ENCODE measurements at regions not wholly inside any gene's neighbourhood (a gene's known extent, or its start where the extent isn't known, plus 50 kb on each side); places are given as distances from the start of the nearest gene placed in this dataset.

DNA sequence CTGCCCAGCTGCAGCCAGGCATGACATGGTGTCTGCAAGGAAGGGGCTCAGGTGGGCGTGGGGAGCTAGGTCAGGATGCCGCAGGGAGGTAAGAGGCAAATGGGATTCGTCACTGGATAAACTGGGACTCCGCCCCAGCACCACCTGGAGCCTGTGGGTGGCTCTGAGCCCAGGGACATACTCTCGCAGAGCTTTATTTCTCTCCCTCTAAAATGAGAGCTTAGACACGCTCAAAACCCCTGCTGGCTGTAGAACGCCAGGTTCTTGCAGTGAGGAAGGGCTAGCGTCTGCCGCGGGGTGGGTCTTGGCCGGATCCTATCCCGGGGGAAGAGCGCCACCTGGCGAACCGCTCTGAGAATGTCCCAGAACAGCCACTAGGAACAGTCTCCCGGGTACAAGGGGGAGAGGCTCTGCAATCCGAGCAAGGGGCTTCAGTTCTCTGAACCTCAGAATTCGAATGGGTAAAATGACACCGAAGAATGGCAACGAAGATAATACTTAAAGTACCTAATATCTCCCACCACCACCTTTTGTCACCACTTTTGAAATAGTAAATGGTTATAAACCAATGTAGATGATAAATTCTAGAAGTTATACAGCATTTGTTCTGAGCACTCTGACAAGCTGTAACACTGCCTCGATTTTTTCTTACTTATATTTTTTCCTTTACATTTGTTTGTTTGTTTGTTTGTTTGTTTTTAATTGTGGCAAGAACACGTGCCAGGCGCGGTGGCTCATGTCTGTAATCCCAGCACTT is 53.2 kb upstream of the SRGAP3 start (continued):
- 0 out of 2 replicates have a peak, but pooled peaks have one; percentile 44 for TF ChIP-seq ZNF692 (tag by site-specific recombination; IDR thresholded peaks at IDR 0.05)
- TF ChIP-seq ZBTB17 (tag by site-specific recombination; IDR thresholded peaks at IDR 0.05), result peak; percentile 42
- TF ChIP-seq ZSCAN30 (tag by site-specific recombination; IDR thresholded peaks at IDR 0.05), result 0 out of 2 replicates have a peak, but pooled peaks have one; percentile 36
- peak; percentile 95 for TF ChIP-seq CTCF (tag by site-specific recombination; IDR thresholded peaks at IDR 0.05)
- TF ChIP-seq ZFHX2 (tag by site-specific recombination; conservative IDR thresholded peaks at IDR 0.05), result peak; percentile 54
- 0 out of 2 replicates have a peak, but pooled peaks have one; percentile 38 for TF ChIP-seq KLF8 (tag by site-specific recombination; IDR thresholded peaks at IDR 0.05)
- 0 out of 2 replicates have a peak, but pooled peaks have one; percentile 25 for TF ChIP-seq KLF10 (tag by site-specific recombination; IDR thresholded peaks at IDR 0.05)
- peak; percentile 86 for TF ChIP-seq ZNF654 (tag by site-specific recombination; IDR thresholded peaks at IDR 0.05; ENCODE audit: low read depth)

DNA sequence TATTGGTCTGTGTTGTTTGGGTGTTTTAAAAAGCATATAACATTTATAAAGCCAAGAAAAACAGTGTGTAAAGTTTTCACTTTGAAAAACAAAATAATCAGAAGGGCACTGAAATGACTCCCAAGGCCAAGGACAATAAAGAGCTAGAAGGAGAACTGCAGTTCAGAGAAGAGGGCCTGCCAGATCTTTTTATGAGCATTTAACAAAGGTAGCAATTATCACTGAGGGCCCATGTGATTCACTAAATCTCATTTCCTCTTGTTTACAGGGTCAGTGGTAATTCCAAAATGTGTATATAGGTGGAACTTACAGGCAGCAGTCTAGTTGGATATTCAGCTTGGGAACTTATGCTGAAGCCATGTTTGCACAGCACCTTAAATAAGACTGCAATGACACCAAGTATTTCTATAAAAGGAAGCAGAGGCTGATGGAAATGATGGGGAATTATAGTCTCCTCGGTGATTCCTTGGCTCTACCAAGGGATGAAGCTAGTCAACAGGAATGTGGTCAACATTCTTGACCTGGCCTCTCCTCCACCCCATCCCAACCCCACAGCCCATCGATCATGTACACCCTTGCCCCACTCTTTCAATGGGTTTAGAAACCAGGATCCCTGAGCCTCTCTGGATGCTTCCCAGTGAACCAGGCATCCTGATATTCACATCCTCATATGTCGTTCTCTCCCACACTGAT is 54.4 kb upstream of the THUMPD3 start:
- no peaks in the 10 kb centered on the region for H3K36me3 ChIP-seq (ENCODE audit: control insufficient read depth in 2 of 2, insufficient read depth in 1 of 2, low read length in 2 of 2)
- H3K9me3 ChIP-seq (ENCODE audit: control insufficient read depth, insufficient read depth, low read depth, low read length), result no peaks in the 10 kb centered on the region
- no peak overlapping the region for H3K27ac ChIP-seq (ENCODE audit: extremely low read depth, low read depth, low read length)
- no peak overlapping the region for H3K4me3 ChIP-seq (ENCODE audit: low read depth, low read length)
- H3K4me1 ChIP-seq (ENCODE audit: control insufficient read depth, insufficient read depth, low read length), result 0 out of 2 replicates have a peak, but pooled peaks cover 4% of the 10 kb centered on the region
- peak; percentile 93 for TF ChIP-seq SP7 (tag by site-specific recombination; IDR thresholded peaks at IDR 0.05)
- no peak for TF ChIP-seq ZNF561 (tag by site-specific recombination; IDR thresholded peaks at IDR 0.05; ENCODE audit: borderline replicate concordance)
- TF ChIP-seq, protein P1, sequence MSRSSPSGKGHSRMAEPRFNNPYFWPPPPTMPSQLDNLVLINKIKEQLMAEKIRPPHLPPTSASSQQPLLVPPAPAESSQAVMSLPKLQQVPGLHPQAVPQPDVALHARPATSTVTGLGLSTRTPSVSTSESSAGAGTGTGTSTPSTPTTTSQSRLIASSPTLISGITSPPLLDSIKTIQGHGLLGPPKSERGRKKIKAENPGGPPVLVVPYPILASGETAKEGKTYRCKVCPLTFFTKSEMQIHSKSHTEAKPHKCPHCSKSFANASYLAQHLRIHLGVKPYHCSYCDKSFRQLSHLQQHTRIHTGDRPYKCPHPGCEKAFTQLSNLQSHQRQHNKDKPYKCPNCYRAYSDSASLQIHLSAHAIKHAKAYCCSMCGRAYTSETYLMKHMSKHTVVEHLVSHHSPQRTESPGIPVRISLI (tag by site-specific recombination; IDR thresholded peaks at IDR 0.05), result no peak
- POLR2A ChIA-PET, result no interaction called here
- CTCF ChIA-PET, result interaction anchor here (0.6 to 1.4 kb wide), 3 partner anchors 66 to 339 kb away, joined by 3 to 5 read pairs (median 4); no protein-coding TSS in a partner anchor

- ChIA-PET POLR2A (no interaction called here), CTCF (no interaction called here)
- H3K27ac ChIP-seq (ENCODE audit: extremely low read depth, low read depth, low read length), result no peak overlapping the region
- no peaks in the 10 kb centered on the region for H3K36me3 ChIP-seq (ENCODE audit: control insufficient read depth in 2 of 2, insufficient read depth in 1 of 2, low read length in 2 of 2)
- no peaks in the 10 kb centered on the region for H3K9me3 ChIP-seq (ENCODE audit: control insufficient read depth, insufficient read depth, low read depth, low read length)
- H3K4me1 ChIP-seq (ENCODE audit: control insufficient read depth, insufficient read depth, low read length), result 0 out of 2 replicates have a peak, but pooled peaks cover 4% of the 10 kb centered on the region
- H3K4me3 ChIP-seq (ENCODE audit: low read depth, low read length), result no peak overlapping the region
- TF ChIP-seq ZNF292 (tag by site-specific recombination; IDR thresholded peaks at IDR 0.05; ENCODE audit: borderline replicate concordance, low read depth), result no peak
- TF ChIP-seq SP2 (tag by site-specific recombination; IDR thresholded peaks at IDR 0.05), result no peak
- no peak for TF ChIP-seq YY2 (tag by site-specific recombination; IDR thresholded peaks at IDR 0.05)
- TF ChIP-seq, protein P2, sequence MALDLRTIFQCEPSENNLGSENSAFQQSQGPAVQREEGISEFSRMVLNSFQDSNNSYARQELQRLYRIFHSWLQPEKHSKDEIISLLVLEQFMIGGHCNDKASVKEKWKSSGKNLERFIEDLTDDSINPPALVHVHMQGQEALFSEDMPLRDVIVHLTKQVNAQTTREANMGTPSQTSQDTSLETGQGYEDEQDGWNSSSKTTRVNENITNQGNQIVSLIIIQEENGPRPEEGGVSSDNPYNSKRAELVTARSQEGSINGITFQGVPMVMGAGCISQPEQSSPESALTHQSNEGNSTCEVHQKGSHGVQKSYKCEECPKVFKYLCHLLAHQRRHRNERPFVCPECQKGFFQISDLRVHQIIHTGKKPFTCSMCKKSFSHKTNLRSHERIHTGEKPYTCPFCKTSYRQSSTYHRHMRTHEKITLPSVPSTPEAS (tag by site-specific recombination; IDR thresholded peaks at IDR 0.05), result no peak
- TF ChIP-seq, protein P3, sequence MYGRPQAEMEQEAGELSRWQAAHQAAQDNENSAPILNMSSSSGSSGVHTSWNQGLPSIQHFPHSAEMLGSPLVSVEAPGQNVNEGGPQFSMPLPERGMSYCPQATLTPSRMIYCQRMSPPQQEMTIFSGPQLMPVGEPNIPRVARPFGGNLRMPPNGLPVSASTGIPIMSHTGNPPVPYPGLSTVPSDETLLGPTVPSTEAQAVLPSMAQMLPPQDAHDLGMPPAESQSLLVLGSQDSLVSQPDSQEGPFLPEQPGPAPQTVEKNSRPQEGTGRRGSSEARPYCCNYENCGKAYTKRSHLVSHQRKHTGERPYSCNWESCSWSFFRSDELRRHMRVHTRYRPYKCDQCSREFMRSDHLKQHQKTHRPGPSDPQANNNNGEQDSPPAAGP (tag by site-specific recombination; IDR thresholded peaks at IDR 0.05), result no peak
- TF ChIP-seq ZNF843 (tag by site-specific recombination; IDR thresholded peaks at IDR 0.05), result no peak
- no peak for TF ChIP-seq ZNF560 (tag by site-specific recombination; IDR thresholded peaks at IDR 0.05; ENCODE audit: borderline replicate concordance)
- TF ChIP-seq KLF8 (tag by site-specific recombination; IDR thresholded peaks at IDR 0.05), result no peak
Measured at GRCh38 chr3:9310043-9310442, 52.8 kb upstream of the THUMPD3 start.

All from HEK293 (cell line).